SK-N-SH treated with all-trans-retinoic acid at 6 μM for 48 hours (cell line): ENCODE measurements at regions not wholly inside any gene's neighbourhood (a gene's known extent, or its start where the extent isn't known, plus 50 kb on each side); places are given as distances from the start of the nearest gene placed in this dataset.

Experiments used
- BACH2 ChIP-seq: fragments of 250-450 bp; sonication (Bioruptor Pico); IDR thresholded peaks from 2 replicates; pipeline ENCODE4 v1.9.0; 2021; ENCODE audit warnings: mild to moderate bottlenecking, borderline replicate concordance
- CSRNP3 ChIP-seq: fragments of 250-450 bp; sonication (Bioruptor Pico); IDR thresholded peaks from 2 replicates; pipeline ENCODE4 v1.5.1; 2021; ENCODE audit warnings: mild to moderate bottlenecking, moderate library complexity
- ESRRG ChIP-seq: fragments of 250-450 bp; sonication (Bioruptor Pico); IDR thresholded peaks from 2 replicates; pipeline ENCODE4 v1.6.1; 2021; ENCODE audit warnings: mild to moderate bottlenecking
- GLIS3 ChIP-seq: fragments of 250-450 bp; sonication (Bioruptor Pico); IDR thresholded peaks from 2 replicates; pipeline ENCODE4 v1.5.0; 2020; ENCODE audit warnings: mild to moderate bottlenecking, moderate library complexity
- OSR1 ChIP-seq: fragments of 250-450 bp; sonication (Bioruptor Pico); IDR thresholded peaks from 2 replicates; pipeline ENCODE4 v1.8.0; 2022; ENCODE audit warnings: moderate library complexity, mild to moderate bottlenecking, inconsistent platforms
- PATZ1 ChIP-seq: fragments of 250-450 bp; sonication (Bioruptor Pico); IDR thresholded peaks from 2 replicates; pipeline ENCODE4 v1.8.0; 2020; ENCODE audit warnings: mild to moderate bottlenecking, moderate library complexity, borderline replicate concordance
- RARB ChIP-seq: fragments of 250-450 bp; sonication (Bioruptor Pico); IDR thresholded peaks from 2 replicates; pipeline ENCODE4 v1.8.0; 2021; ENCODE audit warnings: mild to moderate bottlenecking, moderate library complexity
- TCF4 ChIP-seq: fragments of 250-450 bp; sonication (Bioruptor Pico); IDR thresholded peaks from 2 replicates; pipeline ENCODE4 v1.8.0; 2021; ENCODE audit warnings: mild to moderate bottlenecking, moderate library complexity, borderline replicate concordance
- ZNF8 ChIP-seq: fragments of 450-650 bp; formaldehyde crosslinking; IDR thresholded peaks from 2 replicates; pipeline ENCODE4 v1.5.0; 2020; ENCODE audit warnings: mild to moderate bottlenecking, moderate library complexity

GRCh38 chr9:87076825-87077224 lies 129.5 kb upstream of the GAS1 start:
- TF ChIP-seq PATZ1 (CRISPR knock-in tag) (no peak), RARB (no peak), CSRNP3 (CRISPR knock-in tag) (no peak), OSR1 (CRISPR knock-in tag) (no peak), GLIS3 (CRISPR knock-in tag) (no peak), BACH2 (CRISPR knock-in tag) (no peak), ZNF8 (no peak), ESRRG (no peak), TCF4 (no peak)
